HEK293T (cell line): ENCODE measurements at regions not wholly inside any gene's neighbourhood (a gene's known extent, or its start where the extent isn't known, plus 50 kb on each side); places are given as distances from the start of the nearest gene placed in this dataset.

Experiments used
- CTCF ChIA-PET: fragments of 350-600 bp; formaldehyde crosslinking; extraction: SDS; loops from one replicate; lab custom pipeline; 2021; ENCODE audit warnings: antibody characterized with exemption, inconsistent platforms; lab: Yijun Ruan, JAX
- POLR2A ChIA-PET: fragments of 350-600 bp; formaldehyde crosslinking; extraction: SDS; loops from one replicate; lab custom pipeline; 2020; ENCODE audit warnings: antibody characterized with exemption, inconsistent platforms; lab: Yijun Ruan, JAX
- DNase-seq: peaks from one replicate; pipeline ENCODE4 v3.0.0; 2012; ENCODE audit warnings: mixed read lengths; ENCODE audit errors: extremely low spot score
- ARNT ChIP-seq: fragments of 450-650 bp; IDR thresholded peaks from 2 replicates; pipeline ENCODE4 v1.6.1; 2017; ENCODE audit warnings: mild to moderate bottlenecking
- BHLHE40 ChIP-seq: fragments of 450-650 bp; IDR thresholded peaks from 2 replicates; pipeline ENCODE4 v1.6.1; 2016; ENCODE audit warnings: mild to moderate bottlenecking, moderate library complexity, borderline replicate concordance
- CTBP1 ChIP-seq: fragments of 450-650 bp; IDR thresholded peaks from 2 replicates; pipeline ENCODE4 v1.6.1; 2016; ENCODE audit warnings: borderline replicate concordance
- ELF4 ChIP-seq: fragments of 450-650 bp; IDR thresholded peaks from 2 replicates; pipeline ENCODE4 v1.6.1; 2017; ENCODE audit warnings: antibody characterized with exemption
- FOXA1 ChIP-seq: fragments of 450-650 bp; IDR thresholded peaks from 2 replicates; pipeline ENCODE4 v1.6.1; 2016; ENCODE audit warnings: mild to moderate bottlenecking
- FOXK2 ChIP-seq: fragments of 450-650 bp; IDR thresholded peaks from 2 replicates; pipeline ENCODE4 v1.6.1; 2016; ENCODE audit warnings: mild to moderate bottlenecking
- FOXM1 ChIP-seq: fragments of 450-650 bp; IDR thresholded peaks from 2 replicates; pipeline ENCODE4 v1.6.1; 2017; ENCODE audit warnings: mild to moderate bottlenecking, borderline replicate concordance
- HDGF ChIP-seq: fragments of 450-650 bp; IDR thresholded peaks from 2 replicates; pipeline ENCODE4 v1.6.1; 2017; ENCODE audit warnings: antibody characterized with exemption, borderline replicate concordance
- L3MBTL2 ChIP-seq: fragments of 450-650 bp; conservative IDR thresholded peaks from 2 replicates; pipeline ENCODE4 v1.6.1; 2016; ENCODE audit warnings: mild to moderate bottlenecking
- LEF1 ChIP-seq: fragments of 450-650 bp; IDR thresholded peaks from 2 replicates; pipeline ENCODE4 v1.6.1; 2017; ENCODE audit warnings: mild to moderate bottlenecking, borderline replicate concordance
- NFRKB ChIP-seq: fragments of 450-650 bp; IDR thresholded peaks from 2 replicates; pipeline ENCODE4 v1.6.1; 2016; ENCODE audit warnings: mild to moderate bottlenecking, moderate library complexity
- SP1 ChIP-seq: fragments of 450-650 bp; IDR thresholded peaks from 2 replicates; pipeline ENCODE4 v1.6.1; 2017
- SUZ12 ChIP-seq: fragments of 450-650 bp; IDR thresholded peaks from 2 replicates; pipeline ENCODE4 v1.6.1; 2016; ENCODE audit warnings: mild to moderate bottlenecking
- TARDBP ChIP-seq: fragments of 450-650 bp; IDR thresholded peaks from 2 replicates; pipeline ENCODE4 v1.6.1; 2016
- ZNF384 ChIP-seq: fragments of 450-650 bp; IDR thresholded peaks from 2 replicates; pipeline ENCODE4 v1.6.1; 2016
- TF ChIP-seq, protein P1 (sequence below): fragments of 450-650 bp; IDR thresholded peaks from 2 replicates; pipeline ENCODE4 v1.6.1; 2016

DNA sequence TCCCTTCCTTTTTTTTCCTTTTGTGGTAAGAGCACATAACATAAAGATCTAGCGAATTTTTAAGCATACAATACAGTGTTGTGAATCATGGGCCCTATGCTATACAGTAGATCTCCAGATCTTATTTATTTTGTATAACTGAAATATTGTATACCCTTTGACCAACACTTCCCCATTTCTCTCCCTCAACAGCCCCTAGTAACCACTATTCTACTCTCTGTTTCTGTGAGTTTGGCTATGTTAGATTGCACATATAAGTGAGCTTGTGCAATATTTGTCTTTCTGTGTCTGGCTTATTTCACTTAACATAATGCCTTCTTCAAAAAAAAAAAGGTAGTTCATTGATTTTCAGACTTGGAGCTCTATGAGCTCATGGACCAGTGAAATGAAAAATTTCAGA is 180.5 kb downstream of the C11orf91 start:
- no peak for DNase-seq
- TF ChIP-seq CTBP1 (no peak), L3MBTL2 (no peak), NFRKB (no peak), ELF4 (no peak), ZNF384 (no peak), TARDBP (no peak), HDGF (no peak), FOXA1 (no peak), FOXK2 (no peak), BHLHE40 (no peak), SUZ12 (no peak)
- TF ChIP-seq, protein P1, sequence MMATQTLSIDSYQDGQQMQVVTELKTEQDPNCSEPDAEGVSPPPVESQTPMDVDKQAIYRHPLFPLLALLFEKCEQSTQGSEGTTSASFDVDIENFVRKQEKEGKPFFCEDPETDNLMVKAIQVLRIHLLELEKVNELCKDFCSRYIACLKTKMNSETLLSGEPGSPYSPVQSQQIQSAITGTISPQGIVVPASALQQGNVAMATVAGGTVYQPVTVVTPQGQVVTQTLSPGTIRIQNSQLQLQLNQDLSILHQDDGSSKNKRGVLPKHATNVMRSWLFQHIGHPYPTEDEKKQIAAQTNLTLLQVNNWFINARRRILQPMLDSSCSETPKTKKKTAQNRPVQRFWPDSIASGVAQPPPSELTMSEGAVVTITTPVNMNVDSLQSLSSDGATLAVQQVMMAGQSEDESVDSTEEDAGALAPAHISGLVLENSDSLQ: no peak
- POLR2A ChIA-PET: no interaction called here
- CTCF ChIA-PET: interaction anchor here (0.6 kb wide), 1 partner anchor 24 kb away, joined by 3 read pairs; no protein-coding TSS in a partner anchor

DNA sequence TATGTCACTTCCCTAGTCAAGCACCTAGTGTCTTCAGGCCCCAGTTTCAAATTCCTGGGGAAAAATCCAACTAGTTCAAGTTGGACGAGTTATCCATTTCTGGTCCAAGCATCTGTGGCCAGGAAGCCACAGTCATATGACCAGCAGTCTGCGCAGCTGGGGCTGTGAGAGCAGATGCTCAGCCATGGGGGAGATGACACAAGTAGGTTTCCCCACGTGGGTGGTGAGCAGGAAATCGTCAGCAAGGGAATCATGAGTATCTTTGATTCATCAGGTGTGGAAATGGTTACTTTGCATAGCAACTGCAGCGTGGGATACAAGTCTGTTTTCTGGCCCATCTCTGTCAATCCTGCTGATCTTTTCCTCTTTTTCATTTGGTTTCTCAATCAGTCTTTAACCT is 185.3 kb downstream of the C11orf91 start:
- CTCF ChIA-PET: no interaction called here

DNA sequence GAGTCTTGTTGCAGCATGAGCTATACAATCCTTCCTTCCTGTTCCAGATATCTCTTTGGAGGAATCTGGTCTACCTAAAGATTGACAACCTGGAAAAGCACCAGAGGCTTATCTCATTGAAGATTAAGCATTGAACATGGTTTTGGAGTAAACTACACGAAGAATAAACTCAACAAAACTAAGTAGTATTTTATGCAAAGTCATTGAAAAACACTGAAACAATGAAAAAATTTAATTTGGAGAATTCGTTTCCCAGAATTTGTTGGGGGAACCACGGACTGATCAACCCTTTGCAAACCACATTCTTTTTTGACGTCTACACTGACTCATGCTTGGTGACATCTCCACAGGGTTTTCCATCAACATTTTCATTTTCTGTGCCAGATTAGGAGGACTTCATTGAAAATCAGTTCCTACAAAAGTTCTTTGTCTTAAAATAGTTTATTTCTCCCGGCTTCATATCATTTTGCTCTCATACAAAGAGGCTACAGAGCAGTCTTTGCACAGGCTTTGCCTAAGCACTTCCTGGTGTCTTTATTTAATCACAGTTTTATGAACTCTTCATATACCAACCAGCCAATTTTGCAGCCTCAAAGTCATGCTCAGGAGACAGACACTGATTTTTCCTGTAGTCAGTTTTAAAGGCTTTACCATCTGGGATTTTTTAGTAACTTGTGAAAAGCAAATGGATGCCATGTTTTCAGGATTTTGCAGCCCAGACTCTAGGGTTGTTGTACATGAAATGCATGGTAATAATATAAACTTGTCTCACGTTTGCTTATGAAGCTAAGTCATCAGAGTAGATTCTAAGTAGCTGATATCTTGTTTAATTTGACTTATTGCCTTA is 186.3 kb downstream of the C11orf91 start:
- ChIA-PET CTCF (no interaction called here), POLR2A (no interaction called here)
- no peak for DNase-seq
- TF ChIP-seq TARDBP (no peak), FOXM1 (no peak), SP1 (no peak), ARNT (no peak), LEF1 (no peak), NFRKB (no peak), BHLHE40 (no peak), ZNF384 (no peak), FOXK2 (no peak), ELF4 (no peak), HDGF (no peak), SUZ12 (no peak), CTBP1 (no peak), L3MBTL2 (no peak), FOXA1 (no peak)
- TF ChIP-seq, protein P1: no peak

More for the DNA sequence above, 185.3 kb downstream of the C11orf91 start:
- DNase-seq: no peak
- TF ChIP-seq NFRKB (no peak), ELF4 (no peak), ARNT (no peak), FOXM1 (no peak), FOXA1 (no peak), BHLHE40 (no peak), FOXK2 (no peak), TARDBP (no peak), L3MBTL2 (no peak), SUZ12 (no peak)
- POLR2A ChIA-PET: no interaction called here

DNA sequence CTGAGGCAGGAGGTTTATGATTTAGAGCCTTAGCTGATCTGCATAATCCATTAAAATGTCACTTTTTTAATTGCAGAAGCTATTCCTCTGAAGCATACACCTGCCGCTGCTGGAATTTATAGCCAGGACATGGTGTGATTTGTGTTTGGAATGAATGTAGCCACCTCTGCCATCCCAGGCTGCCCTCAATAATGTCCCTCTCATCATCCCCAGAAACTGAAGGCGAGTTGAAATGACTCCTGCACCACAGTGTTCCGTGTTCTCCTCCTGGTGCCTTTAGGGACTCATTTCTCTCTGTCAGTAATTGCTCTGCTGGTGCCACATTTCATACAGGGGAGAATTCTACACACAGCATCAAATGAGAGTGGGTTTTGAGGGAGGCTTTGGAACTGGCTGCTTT is 191.0 kb downstream of the C11orf91 start:
- ChIA-PET POLR2A (no interaction called here), CTCF (no interaction called here)
- no peak for DNase-seq
- no peak for TF ChIP-seq TARDBP
- no peak for TF ChIP-seq FOXA1
- TF ChIP-seq, protein P1: no peak
- no peak for TF ChIP-seq FOXM1
- no peak for TF ChIP-seq ZNF384
- no peak for TF ChIP-seq LEF1
- TF ChIP-seq NFRKB: no peak
- TF ChIP-seq ELF4: no peak
- TF ChIP-seq SUZ12: no peak

DNA sequence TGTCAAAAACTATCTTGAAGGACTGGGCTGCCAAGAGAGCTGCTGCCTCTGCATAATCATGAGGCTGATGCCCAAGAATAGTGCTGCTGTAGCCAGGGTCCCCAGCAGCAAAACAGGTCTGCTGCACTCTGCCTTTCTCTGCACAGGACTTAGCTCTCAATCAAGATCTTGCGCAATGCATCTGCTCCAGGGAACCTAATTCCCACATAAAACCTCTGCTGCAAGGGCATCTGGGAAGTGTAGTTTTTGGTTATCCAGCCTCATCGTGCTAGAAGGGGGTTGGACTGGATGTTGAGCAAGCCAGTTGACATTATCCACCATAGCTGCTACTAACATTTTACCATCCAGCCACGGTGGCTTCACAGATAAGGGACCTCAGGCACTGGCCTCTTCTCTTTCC is 192.7 kb downstream of the C11orf91 start:
- POLR2A ChIA-PET: no interaction called here
- DNase-seq: peak; percentile 32
- CTCF ChIA-PET: no interaction called here
- no peak for TF ChIP-seq ARNT
- no peak for TF ChIP-seq L3MBTL2
- no peak for TF ChIP-seq SUZ12
- no peak for TF ChIP-seq NFRKB
- TF ChIP-seq BHLHE40: no peak
- TF ChIP-seq LEF1: no peak
- TF ChIP-seq ZNF384: no peak
- TF ChIP-seq ELF4: no peak
- no peak for TF ChIP-seq HDGF
- no peak for TF ChIP-seq SP1

DNA sequence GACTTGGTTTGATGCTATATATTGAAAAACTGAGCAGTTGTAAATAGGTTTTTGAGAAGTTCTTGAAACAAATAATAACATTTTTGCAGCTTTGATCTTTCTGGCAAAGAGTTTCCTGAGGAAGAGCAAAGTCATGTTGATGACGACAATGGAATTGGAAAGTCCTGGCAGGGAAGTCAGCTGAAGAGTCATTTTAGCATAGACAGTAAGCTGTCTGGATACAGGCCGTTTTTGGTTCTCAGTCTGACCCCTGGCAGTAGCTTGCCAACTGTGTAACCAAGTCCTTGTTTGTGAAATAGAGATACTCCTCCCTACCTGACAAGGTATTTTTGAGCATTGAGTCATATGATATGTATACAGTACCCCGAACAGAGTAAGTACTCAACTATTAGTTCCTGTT is 193.3 kb downstream of the C11orf91 start:
- TF ChIP-seq, protein P1: no peak
- no peak for TF ChIP-seq ARNT
- TF ChIP-seq SP1: no peak
- DNase-seq: no peak
- CTCF ChIA-PET: no interaction called here
- POLR2A ChIA-PET: no interaction called here
